Right cardiac atrium (tissue), 5 donors: ENCODE measurements at regions not wholly inside any gene's neighbourhood (a gene's known extent, or its start where the extent isn't known, plus 50 kb on each side); places are given as distances from the start of the nearest gene placed in this dataset.

Experiments
- ATAC-seq, 2 donors: fragments of 200-7000 bp; cut with Tn5 transposase; one replicate each; pipeline versions ENCODE4 v1.8.0 to v1.9.1; 2020; ENCODE audit warnings: moderate library complexity in 2 of 2, mild to moderate bottlenecking in 1 of 2
- DNase-seq, 3 donors: peaks; one replicate each; pipeline ENCODE4 v3.0.0-alpha.2; 2020
- H3K27ac ChIP-seq: one replicate; pipeline ENCODE4 v1.5.1; 2013; ENCODE audit warnings: mild to moderate bottlenecking, low read length, control low read depth, moderate library complexity
- H3K27me3 ChIP-seq: one replicate; pipeline ENCODE4 v1.6.1; 2013; ENCODE audit not compliant: control insufficient read depth, insufficient read depth
- H3K4me1 ChIP-seq: one replicate; pipeline ENCODE4 v1.6.1; 2013; ENCODE audit warnings: low read length; ENCODE audit not compliant: control insufficient read depth, insufficient read depth
- H3K4me3 ChIP-seq: one replicate; pipeline ENCODE4 v1.5.1; 2013; ENCODE audit warnings: low read length, control low read depth
- H3K9me3 ChIP-seq: one replicate; pipeline ENCODE4 v1.6.1; 2013; ENCODE audit warnings: low read length; ENCODE audit not compliant: control insufficient read depth
- WGBS: extraction: QIAGEN DNeasy Blood & Tissue Kit; methylation state at CpG from one replicate; pipeline ENCODE4 v1.1.7; 2013; 5-methylcytosine and 5-hydroxymethylcytosine counted together
- intact Hi-C, 4 donors: fragments of 100-400 bp; cut with DNase I; formaldehyde crosslinking; loops; one replicate each; pipeline versions ENCODE4 v1.11.0 to v1.14.0; 2022 to 2023
- donor health status: healthy with polysubstance abuse.
- donor health status: DM: no; HTN: yes; CAD: no.
- donor health status: DM: no; HTN: no; CAD: no.
- donor health status: DM: no; HTN: yes; CAD: no; lungs with severe emphysema.
- donor health status: DM: yes; HTN: yes; CAD: no.

DNA sequence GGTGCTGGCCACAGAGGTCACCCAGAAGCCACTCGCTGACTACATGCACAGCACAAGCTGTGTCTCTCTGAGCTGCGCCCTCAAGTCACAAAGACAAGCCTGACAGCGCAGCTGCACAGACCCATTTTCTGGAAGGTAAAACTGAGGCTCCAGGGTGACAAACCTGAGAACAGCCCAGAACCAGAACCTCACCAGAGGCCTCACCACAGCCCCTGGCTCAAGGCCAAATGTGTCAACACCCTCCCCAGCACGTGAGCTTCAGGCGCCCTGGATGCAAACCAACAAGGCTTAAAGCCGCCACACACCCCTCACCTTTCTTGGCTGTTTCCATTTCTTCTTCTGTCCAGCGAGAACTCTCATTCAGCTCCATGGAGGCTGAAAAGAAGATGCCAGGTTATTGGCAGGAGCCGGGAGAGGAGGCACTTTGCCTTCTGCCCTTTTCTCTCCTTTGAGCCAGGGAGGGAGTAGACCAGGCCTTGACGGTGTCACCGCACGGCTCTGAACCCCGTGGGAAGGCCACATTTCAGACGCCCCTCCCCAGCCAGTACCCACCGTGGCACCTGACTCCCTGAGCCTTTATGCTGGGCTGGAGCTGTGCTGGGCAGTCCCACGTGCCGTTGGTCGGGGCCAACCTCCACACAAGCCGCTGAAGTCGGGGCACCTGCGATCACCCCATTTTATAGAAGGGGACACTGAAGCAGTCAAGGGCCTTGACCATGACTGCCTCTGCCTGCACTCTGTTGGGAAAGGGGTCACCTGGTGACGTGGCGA is 103.1 kb downstream of the RFLNA start:
- DNase-seq (peak in 2 of 3 donors; percentile 57 to 70), ATAC-seq (no peak)
- peak overlapping the region; percentile 10 for H3K27ac ChIP-seq
- intact Hi-C loops: no loop called here
- H3K4me3 ChIP-seq: no peak overlapping the region
- H3K9me3 ChIP-seq: no peaks in the 10 kb centered on the region
- peaks cover 28% of the 10 kb centered on the region for H3K4me1 ChIP-seq
- WGBS: 78% methylated on average over 22 of the region's 22 CpGs
- H3K27me3 ChIP-seq: no peaks in the 10 kb centered on the region

DNA sequence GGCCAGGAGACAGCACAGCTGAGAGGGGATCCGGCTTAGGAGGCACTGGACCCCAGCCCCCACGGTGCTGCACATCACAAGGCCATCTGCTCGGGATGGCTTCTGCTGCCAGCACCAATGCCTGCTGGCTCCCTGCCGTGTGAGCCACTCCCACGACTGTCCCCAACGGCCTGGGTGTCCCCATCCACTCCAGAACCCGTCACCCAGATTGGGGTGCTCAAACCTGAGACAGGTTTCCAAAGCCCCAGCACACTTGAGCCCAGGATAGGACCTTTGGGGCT is 102.4 kb downstream of the RFLNA start:
- Histone ChIP-seq H3K27ac (no peak overlapping the region), H3K9me3 (no peaks in the 10 kb centered on the region), H3K4me3 (no peak overlapping the region), H3K27me3 (no peaks in the 10 kb centered on the region), H3K4me1 (peaks cover 33% of the 10 kb centered on the region)
- WGBS: 38% methylated on average over 7 of the region's 7 CpGs
- peak in 1 of 3 donors; percentile 74 for DNase-seq
- intact Hi-C loops: no loop called here
- no peak for ATAC-seq

DNA sequence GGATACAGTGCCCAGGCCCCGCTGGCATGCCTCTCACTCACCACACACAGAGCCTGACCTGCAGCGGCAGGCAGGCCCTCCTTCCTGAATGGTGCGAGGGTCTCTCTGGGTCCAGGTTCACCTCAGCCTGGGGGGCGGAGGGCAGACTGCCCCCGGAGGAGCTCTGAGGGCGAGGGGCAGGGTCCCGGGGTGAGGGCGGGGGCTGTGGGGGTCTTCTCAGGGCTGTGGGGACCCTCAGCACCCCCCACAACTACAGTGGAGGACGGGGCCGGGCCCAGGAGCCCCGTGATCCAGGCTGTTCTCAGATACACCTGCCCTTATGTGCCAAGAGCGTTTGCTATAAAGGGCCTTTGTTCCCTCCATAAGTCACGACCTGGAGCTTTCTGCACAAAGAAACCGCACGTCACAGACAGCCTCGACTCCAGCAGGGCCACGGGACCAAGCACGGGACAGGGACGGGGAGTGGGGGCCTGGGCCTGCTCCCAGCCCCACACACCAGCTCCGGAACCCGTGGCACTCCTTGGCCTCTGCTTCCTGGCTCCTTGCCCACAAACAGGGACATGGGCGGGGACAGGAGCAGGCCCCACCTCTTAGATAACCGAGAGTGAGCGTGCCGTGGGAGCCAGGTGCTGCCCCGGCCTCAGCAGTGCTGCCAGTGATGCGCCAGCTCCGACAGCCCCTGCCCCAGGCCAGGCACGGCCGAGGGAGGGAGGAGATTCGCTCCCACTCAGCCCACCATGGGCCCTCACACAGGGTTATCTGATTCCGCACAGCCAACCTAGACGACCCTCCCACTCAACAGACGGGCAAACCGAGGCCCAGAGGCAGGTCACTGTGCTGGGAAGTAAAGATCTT is 101.9 kb downstream of the RFLNA start:
- Histone ChIP-seq H3K9me3 (no peaks in the 10 kb centered on the region), H3K4me1 (peaks cover 34% of the 10 kb centered on the region), H3K27me3 (no peaks in the 10 kb centered on the region), H3K27ac (peak overlapping the region; percentile 33), H3K4me3 (no peak overlapping the region)
- intact Hi-C loops: no loop called here
- DNase-seq: peak; percentile 63 to 86 (median 81)
- ATAC-seq: peak; percentile 6 to 16
- WGBS: 70% methylated on average over 35 of the region's 35 CpGs

DNA sequence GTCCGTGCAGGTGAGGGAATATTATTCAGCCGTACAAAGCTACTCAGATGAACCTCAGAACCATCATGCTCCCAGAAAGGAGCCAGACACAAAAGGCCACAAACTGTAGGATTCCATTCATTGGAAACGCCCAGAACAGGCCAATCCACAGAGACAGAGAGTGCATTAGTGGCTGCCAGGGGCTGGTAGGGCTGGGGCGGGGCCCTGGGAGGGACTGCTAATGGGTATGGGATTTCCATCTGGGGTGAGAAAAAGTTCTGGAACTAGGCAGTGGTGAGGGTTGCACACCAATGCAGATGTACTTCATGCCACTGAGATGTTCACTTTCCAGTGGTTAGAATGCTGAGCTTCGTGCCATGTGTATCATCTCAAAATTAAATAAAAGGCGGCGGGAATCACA is 101.1 kb downstream of the RFLNA start:
- WGBS: 88% methylated on average over 7 of the region's 7 CpGs
- no peaks in the 10 kb centered on the region for H3K9me3 ChIP-seq
- peaks cover 34% of the 10 kb centered on the region for H3K4me1 ChIP-seq
- intact Hi-C loops: no loop called here
- no peak overlapping the region for H3K4me3 ChIP-seq
- peak in 1 of 3 donors; percentile 65 for DNase-seq
- no peak for ATAC-seq
- no peak overlapping the region for H3K27ac ChIP-seq
- no peaks in the 10 kb centered on the region for H3K27me3 ChIP-seq

DNA sequence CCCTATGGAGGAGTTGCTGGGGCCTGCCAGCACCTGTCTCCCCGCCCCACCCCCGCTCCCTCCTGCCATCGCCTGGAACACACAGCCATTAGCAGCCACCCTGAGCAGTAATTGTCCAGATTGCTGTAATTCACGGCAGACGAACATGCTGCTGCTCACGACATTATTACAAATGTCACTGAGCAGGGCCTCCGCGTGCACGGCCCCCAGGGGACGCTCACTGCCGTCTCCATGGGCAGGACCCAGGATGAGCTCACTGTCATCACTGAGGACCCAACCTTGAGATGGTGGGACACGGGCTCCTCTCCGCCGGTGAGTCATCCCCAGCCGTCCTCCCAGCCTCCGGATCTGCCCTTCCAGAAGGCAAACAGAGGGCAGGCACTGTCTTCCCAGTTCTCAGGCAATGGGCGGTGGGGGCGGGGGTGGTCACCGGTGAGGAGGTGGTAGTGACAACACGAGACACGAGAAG is 100.4 kb downstream of the RFLNA start:
- Histone ChIP-seq H3K9me3 (no peaks in the 10 kb centered on the region), H3K4me1 (peaks cover 34% of the 10 kb centered on the region), H3K27ac (no peak overlapping the region), H3K27me3 (no peaks in the 10 kb centered on the region), H3K4me3 (no peak overlapping the region)
- intact Hi-C loops: no loop called here
- no peak for ATAC-seq
- DNase-seq: peak in 2 of 3 donors; percentile 25 to 55
- 78% methylated on average over 21 of the region's 21 CpGs for WGBS

DNA sequence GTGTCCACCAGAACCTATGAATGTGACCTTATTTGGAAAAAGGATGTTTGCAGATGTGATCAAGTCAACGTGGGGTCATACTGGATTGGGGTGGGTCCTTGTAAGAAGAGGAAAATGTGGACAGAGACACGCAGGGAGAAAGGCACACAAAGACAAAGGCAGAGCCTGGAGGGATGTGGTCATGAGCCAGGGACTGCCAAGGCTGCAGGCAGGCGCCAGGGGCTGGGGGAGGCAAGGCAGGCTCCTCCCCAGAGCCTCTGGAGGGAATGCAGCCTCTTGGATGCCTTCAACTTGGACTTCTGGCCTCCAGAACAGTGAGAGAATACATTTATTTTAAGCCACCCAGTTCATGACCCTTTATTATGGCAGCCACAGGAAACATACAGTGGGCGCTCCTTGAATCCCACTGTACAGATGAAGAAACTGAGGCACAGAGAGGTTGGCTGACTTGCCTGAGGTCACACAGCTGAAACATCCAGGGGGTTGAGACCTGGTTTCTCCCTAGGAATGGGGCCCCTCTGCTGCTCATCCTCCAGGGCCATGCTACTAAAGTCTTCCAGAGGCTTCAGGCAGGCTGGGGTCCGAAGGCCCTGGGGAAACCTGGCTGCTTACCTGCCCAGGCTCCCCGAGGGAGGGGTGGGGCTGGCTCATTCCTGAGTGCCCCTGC is 99.7 kb downstream of the RFLNA start:
- H3K4me1 ChIP-seq: peaks cover 34% of the 10 kb centered on the region
- H3K27me3 ChIP-seq: no peaks in the 10 kb centered on the region
- H3K27ac ChIP-seq: peak overlapping the region; percentile 6
- WGBS: 64% methylated on average over 6 of the region's 6 CpGs
- ATAC-seq (no peak), DNase-seq (peak; percentile 49 to 79 (median 78))
- intact Hi-C loops: no loop called here
- no peak overlapping the region for H3K4me3 ChIP-seq
- H3K9me3 ChIP-seq: no peaks in the 10 kb centered on the region

DNA sequence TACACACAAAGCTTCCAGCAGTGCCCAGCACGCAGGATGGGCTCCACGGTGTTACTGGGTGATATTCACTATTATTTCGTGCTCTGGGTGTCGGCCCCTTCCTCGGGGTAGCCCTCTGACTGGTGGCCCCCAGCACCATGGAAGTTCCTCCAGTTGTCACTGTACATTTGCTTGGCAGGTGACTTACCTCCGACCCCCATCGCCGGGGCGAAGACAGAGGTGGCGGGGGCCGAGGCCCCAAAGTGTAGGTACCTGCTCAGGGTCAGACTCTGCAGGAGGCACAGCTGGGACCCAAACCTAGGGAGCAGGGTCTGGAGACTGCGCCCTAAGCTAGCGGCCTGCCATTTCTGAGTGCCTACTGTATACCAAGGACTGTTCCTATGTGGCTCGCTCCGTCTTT is 98.9 kb downstream of the RFLNA start:
- intact Hi-C loops: no loop called here
- DNase-seq: peak in 1 of 3 donors; percentile 66

DNA sequence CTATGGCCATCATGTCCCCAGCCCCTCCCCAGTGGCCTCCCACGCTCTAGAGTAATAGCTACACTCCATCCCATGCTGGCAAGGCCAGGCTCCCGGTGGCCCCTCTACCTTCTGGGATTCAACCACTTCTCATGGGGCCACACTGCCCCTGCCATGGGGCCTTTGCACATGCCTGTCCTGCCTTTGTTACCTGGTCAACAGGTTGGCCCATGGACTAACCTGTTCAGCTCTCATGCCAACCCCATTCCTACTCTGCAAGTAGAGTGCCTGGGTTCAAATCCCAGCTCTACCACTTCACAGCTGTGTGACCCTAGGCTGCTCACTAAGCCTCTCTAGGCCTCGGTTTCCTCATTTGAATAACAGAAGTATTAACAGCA is 98.5 kb downstream of the RFLNA start:
- ATAC-seq: no peak
- Histone ChIP-seq H3K9me3 (no peaks in the 10 kb centered on the region), H3K27me3 (no peaks in the 10 kb centered on the region), H3K27ac (peak overlapping the region; percentile 83), H3K4me3 (no peak overlapping the region), H3K4me1 (peaks cover 24% of the 10 kb centered on the region)
- 40% methylated on average over 3 of the region's 3 CpGs for WGBS
- intact Hi-C loops: no loop called here
- DNase-seq: no peak

More for the DNA sequence above, 98.9 kb downstream of the RFLNA start:
- Histone ChIP-seq H3K27me3 (no peaks in the 10 kb centered on the region), H3K4me3 (no peak overlapping the region), H3K4me1 (peaks cover 28% of the 10 kb centered on the region), H3K9me3 (no peaks in the 10 kb centered on the region), H3K27ac (peak overlapping the region; percentile 6)
- no peak for ATAC-seq
- WGBS: 95% methylated on average over 15 of the region's 15 CpGs

DNA sequence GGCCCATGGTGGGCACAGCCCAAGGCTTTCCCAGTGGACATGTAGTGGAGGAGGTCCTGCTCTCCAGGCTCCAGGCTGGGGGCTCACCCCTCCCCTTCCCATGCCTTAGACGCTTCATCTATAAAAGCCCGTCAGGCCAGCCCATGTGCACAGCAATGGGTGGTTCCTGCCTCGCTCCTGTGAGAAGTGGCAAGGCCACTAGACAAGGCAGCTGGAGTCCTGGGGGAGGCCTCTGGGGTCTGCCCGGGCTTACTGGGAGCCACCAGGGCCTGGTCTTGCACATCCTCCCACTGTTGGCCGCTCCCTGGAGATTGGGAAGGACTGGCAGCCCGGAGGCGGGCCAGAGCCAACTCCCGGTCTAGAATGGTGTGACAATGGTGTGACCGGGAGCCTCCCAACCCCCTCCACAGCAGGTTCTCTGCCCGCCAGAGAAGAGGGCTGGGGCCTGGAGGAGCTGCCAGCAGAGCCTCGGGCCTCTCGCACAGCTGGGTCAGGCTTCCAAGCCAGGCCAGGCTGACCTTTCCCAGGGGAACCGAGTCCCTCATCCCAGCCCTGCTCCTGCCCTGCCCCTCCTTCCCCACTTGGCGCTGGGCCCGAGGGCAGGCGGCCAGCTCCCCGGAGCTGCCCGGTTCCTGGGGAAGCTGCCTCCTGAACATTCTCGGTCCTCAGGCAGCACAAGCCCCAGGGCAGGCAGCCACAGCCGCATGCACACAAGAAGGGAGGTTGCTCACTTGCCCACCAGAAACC is 97.9 kb downstream of the RFLNA start:
- intact Hi-C loops: no loop called here
- Histone ChIP-seq H3K27me3 (no peaks in the 10 kb centered on the region), H3K4me3 (no peak overlapping the region), H3K4me1 (peaks cover 27% of the 10 kb centered on the region), H3K27ac (peak overlapping the region; percentile 83), H3K9me3 (no peaks in the 10 kb centered on the region)
- ATAC-seq (peak; percentile 71 to 74), DNase-seq (peak; percentile 94 to 98 (median 96))
- 8% methylated on average over 20 of the region's 20 CpGs for WGBS

DNA sequence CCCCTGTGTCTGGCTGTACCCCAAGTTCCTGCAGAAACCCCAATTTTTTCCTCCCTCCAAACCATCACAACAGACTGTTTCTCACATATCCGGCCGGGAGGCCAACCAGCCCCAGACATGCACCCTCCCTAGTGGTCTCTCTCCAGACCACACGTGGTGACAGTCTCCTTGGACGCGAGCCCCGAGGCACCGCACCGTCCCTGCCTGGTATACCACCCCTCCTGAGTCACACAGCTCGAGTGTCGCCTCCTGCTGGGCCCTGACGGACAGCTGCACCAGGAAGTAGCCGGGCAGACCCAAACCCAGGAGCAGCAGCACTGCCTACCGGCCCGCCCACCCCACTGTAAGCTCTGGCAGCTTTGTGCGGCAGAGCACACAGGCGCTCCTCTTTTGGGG is 97.4 kb downstream of the RFLNA start:
- H3K4me3 ChIP-seq: no peak overlapping the region
- no peaks in the 10 kb centered on the region for H3K27me3 ChIP-seq
- H3K9me3 ChIP-seq: no peaks in the 10 kb centered on the region
- peak overlapping the region; percentile 83 for H3K27ac ChIP-seq
- WGBS: 44% methylated on average over 16 of the region's 16 CpGs
- ATAC-seq: peak; percentile 0 to 1
- H3K4me1 ChIP-seq: peaks cover 25% of the 10 kb centered on the region
- DNase-seq: peak; percentile 71 to 87 (median 87)
- intact Hi-C loops: no loop called here
